ENCODE measurements at regions not wholly inside any gene's neighbourhood (a gene's known extent, or its start where the extent isn't known, plus 50 kb on each side); places are given as distances from the start of the nearest gene placed in this dataset.
"Not testable (repeated sequence)": the region's sequence is repeated elsewhere in the genome, so short reads cannot be mapped to it uniquely, and the experiment has no call there.

- no peak for DNase-seq (ENCODE audit: low spot score)
These were observed 150.1 kb upstream of the IVNS1ABP start for GRCh38 chr1:185467122-185467521.

- no peak for DNase-seq (ENCODE audit: low spot score)
These were observed 147.7 kb upstream of the IVNS1ABP start for GRCh38 chr1:185464777-185465176.

- no peak for DNase-seq (ENCODE audit: low spot score)
These were observed 146.4 kb upstream of the IVNS1ABP start for GRCh38 chr1:185463433-185463832.

GRCh38 chr1:185463011-185463410 is 146.0 kb upstream of the IVNS1ABP start:
- DNase-seq (ENCODE audit: low spot score): no peak

GRCh38 chr1:185460723-185461122 is 143.7 kb upstream of the IVNS1ABP start:
- DNase-seq (ENCODE audit: low spot score): not testable (repeated sequence)

- no peak for DNase-seq (ENCODE audit: low spot score)
These were observed 142.1 kb upstream of the IVNS1ABP start for GRCh38 chr1:185459141-185459540.

- DNase-seq (ENCODE audit: low spot score): no peak
These were observed 141.6 kb upstream of the IVNS1ABP start for GRCh38 chr1:185458670-185459069.

- DNase-seq (ENCODE audit: low spot score): no peak
These were observed 136.6 kb upstream of the IVNS1ABP start for GRCh38 chr1:185453496-185454192.

- no peak for DNase-seq (ENCODE audit: low spot score)
These were observed 133.9 kb upstream of the IVNS1ABP start for GRCh38 chr1:185450917-185451316.

GRCh38 chr1:185450060-185450788 is 133.2 kb upstream of the IVNS1ABP start:
- no peak for DNase-seq (ENCODE audit: low spot score)

- no peak for DNase-seq (ENCODE audit: low spot score)
These were observed 132.5 kb upstream of the IVNS1ABP start for GRCh38 chr1:185449378-185450059.

- DNase-seq (ENCODE audit: low spot score): no peak
These were observed 131.6 kb upstream of the IVNS1ABP start for GRCh38 chr1:185448591-185449186.

GRCh38 chr1:185446131-185446530 is 129.1 kb upstream of the IVNS1ABP start:
- DNase-seq (ENCODE audit: low spot score): no peak

GRCh38 chr1:185445594-185445993 is 128.6 kb upstream of the IVNS1ABP start:
- no peak for DNase-seq (ENCODE audit: low spot score)

- DNase-seq (ENCODE audit: low spot score): no peak
These were observed 127.6 kb upstream of the IVNS1ABP start for GRCh38 chr1:185444676-185445075.

- DNase-seq (ENCODE audit: low spot score): no peak
These were observed 125.0 kb upstream of the IVNS1ABP start for GRCh38 chr1:185442050-185442449.

GRCh38 chr1:185441605-185442004 is 124.6 kb upstream of the IVNS1ABP start:
- no peak for DNase-seq (ENCODE audit: low spot score)

GRCh38 chr1:185440877-185441276 is 123.8 kb upstream of the IVNS1ABP start:
- DNase-seq (ENCODE audit: low spot score): no peak

GRCh38 chr1:185439727-185440415 is 122.8 kb upstream of the IVNS1ABP start:
- no peak for DNase-seq (ENCODE audit: low spot score)

GRCh38 chr1:185438936-185439335 is 121.9 kb upstream of the IVNS1ABP start:
- no peak for DNase-seq (ENCODE audit: low spot score)

GRCh38 chr1:185435696-185436379 is 118.8 kb upstream of the IVNS1ABP start:
- DNase-seq (ENCODE audit: low spot score): no peak

Measured in Ammon's horn (tissue), 1 donor.